Esophagus muscularis mucosa (tissue), 3 donors: ENCODE measurements at regions not wholly inside any gene's neighbourhood (a gene's known extent, or its start where the extent isn't known, plus 50 kb on each side); places are given as distances from the start of the nearest gene placed in this dataset.

ENCODE experiments used
- CTCF ChIP-seq, 3 experiments: fragments of 200-600 bp in 2 of 3; fragments of 450-650 bp in 1 of 3; sonication (generic) in 2 of 3; IDR thresholded peaks; one replicate each; pipeline ENCODE4 v1.5.1; 2017 to 2019; ENCODE audit warnings: antibody characterized with exemption in 3 of 3, mild to moderate bottlenecking in 2 of 3, moderate library complexity in 1 of 3
- POLR2A ChIP-seq: fragments of 450-650 bp; IDR thresholded peaks from one replicate; pipeline ENCODE4 v1.6.1; 2017; ENCODE audit warnings: antibody characterized with exemption, moderate library complexity, mild to moderate bottlenecking, low read depth
- POLR2AphosphoS5 ChIP-seq, 2 donors: sonication (generic); formaldehyde crosslinking; IDR thresholded peaks; one replicate each; pipeline ENCODE4 v1.6.1; 2017; ENCODE audit warnings: antibody characterized with exemption in 2 of 2

- no peak for TF ChIP-seq CTCF (IDR thresholded peaks at IDR 0.05)
- TF ChIP-seq POLR2A, result no peak
- TF ChIP-seq POLR2AphosphoS5 (IDR thresholded peaks at IDR 0.05), result no peak
These were observed 197.9 kb upstream of the FOXQ1 start for GRCh38 chr6:1113916-1114540.
